ENCODE measurements at regions not wholly inside any gene's neighbourhood (a gene's known extent, or its start where the extent isn't known, plus 50 kb on each side); places are given as distances from the start of the nearest gene placed in this dataset.
A peak's percentile ranks its signal among the peaks of the same experiment; 100 is the strongest.

GRCh38 chr2:64221935-64222334 is 77.7 kb upstream of the PELI1 start:
- no peak for DNase-seq (ENCODE audit: low read depth in 2 of 2)

GRCh38 chr2:64222351-64222750 is 78.1 kb upstream of the PELI1 start:
- no peak for DNase-seq (ENCODE audit: low read depth in 2 of 2)

GRCh38 chr2:64223055-64223454 is 78.8 kb upstream of the PELI1 start:
- no peak for DNase-seq (ENCODE audit: low read depth in 2 of 2)

- no peak for DNase-seq (ENCODE audit: low read depth in 2 of 2)
Observed at GRCh38 chr2:64225491-64225890, 81.3 kb upstream of the PELI1 start.

GRCh38 chr2:64226611-64227010 is 82.4 kb upstream of the PELI1 start:
- no peak for DNase-seq (ENCODE audit: low read depth in 2 of 2)

- DNase-seq (ENCODE audit: low read depth in 2 of 2) = no peak
Observed at GRCh38 chr2:64227603-64228125, 83.4 kb upstream of the PELI1 start.

- peak; percentile 55 to 66 for DNase-seq (ENCODE audit: low read depth in 2 of 2)
Observed at GRCh38 chr2:64228126-64228678, 84.0 kb upstream of the PELI1 start.

GRCh38 chr2:64228918-64229317 is 84.7 kb upstream of the PELI1 start:
- no peak for DNase-seq (ENCODE audit: low read depth in 2 of 2)

GRCh38 chr2:64230540-64230939 is 86.3 kb upstream of the PELI1 start:
- DNase-seq (ENCODE audit: low read depth in 2 of 2) = no peak

GRCh38 chr2:64232266-64232665 is 88.0 kb upstream of the PELI1 start:
- DNase-seq (ENCODE audit: low read depth in 2 of 2) = no peak

GRCh38 chr2:64233376-64233922 is 89.2 kb upstream of the PELI1 start:
- no peak for DNase-seq (ENCODE audit: low read depth in 2 of 2)

GRCh38 chr2:64234150-64234549 is 89.9 kb upstream of the PELI1 start:
- DNase-seq (ENCODE audit: low read depth in 2 of 2) = no peak

GRCh38 chr2:64234785-64235184 is 90.6 kb upstream of the PELI1 start:
- DNase-seq (ENCODE audit: low read depth in 2 of 2) = no peak

GRCh38 chr2:64237266-64237665 is 93.0 kb upstream of the PELI1 start:
- no peak for DNase-seq (ENCODE audit: low read depth in 2 of 2)

GRCh38 chr2:64238799-64239198 is 94.6 kb upstream of the PELI1 start:
- DNase-seq (ENCODE audit: low read depth in 2 of 2) = no peak

GRCh38 chr2:64243081-64244036 is 99.1 kb upstream of the PELI1 start:
- DNase-seq (ENCODE audit: low read depth in 2 of 2) = no peak

- DNase-seq (ENCODE audit: low read depth in 2 of 2) = no peak
Observed at GRCh38 chr2:64244037-64244416, 99.8 kb upstream of the PELI1 start.

GRCh38 chr2:64245631-64246030 is 101.4 kb upstream of the PELI1 start:
- no peak for DNase-seq (ENCODE audit: low read depth in 2 of 2)

- DNase-seq (ENCODE audit: low read depth in 2 of 2) = no peak
Observed at GRCh38 chr2:64246962-64247361, 102.7 kb upstream of the PELI1 start.

- no peak for DNase-seq (ENCODE audit: low read depth in 2 of 2)
Observed at GRCh38 chr2:64249426-64249825, 105.2 kb upstream of the PELI1 start.

GRCh38 chr2:64250063-64250462 is 105.8 kb upstream of the PELI1 start:
- DNase-seq (ENCODE audit: low read depth in 2 of 2) = no peak

GRCh38 chr2:64250751-64251423 is 106.7 kb upstream of the PELI1 start:
- DNase-seq (ENCODE audit: low read depth in 2 of 2) = no peak

All from stimulated activated CD4-positive, alpha-beta T cell treated with anti-CD3 and anti-CD28 coated beads, Interleukin-4, amount 100 ng/mL, for 48 hours (primary cell).